GM06990 (cell line): ENCODE measurements at regions not wholly inside any gene's neighbourhood (a gene's known extent, or its start where the extent isn't known, plus 50 kb on each side); places are given as distances from the start of the nearest gene placed in this dataset.

Experiments used
- DNase-seq: peaks from one replicate; pipeline ENCODE4 v3.0.0-alpha.2; 2011; ENCODE audit not compliant: insufficient read length; ENCODE audit errors: extremely low read depth
- H3K27me3 ChIP-seq: replicated peaks from 2 replicates; pipeline ENCODE4 v1.6.0; 2011; ENCODE audit warnings: low read length; ENCODE audit not compliant: control insufficient read depth, insufficient read depth
- H3K36me3 ChIP-seq: 2 replicates; pipeline ENCODE4 v1.5.1; 2011; ENCODE audit warnings: low read length; ENCODE audit not compliant: control insufficient read depth, insufficient read depth
- H3K4me3 ChIP-seq: replicated peaks from 2 replicates; pipeline ENCODE4 v1.5.1; 2011; ENCODE audit warnings: low read depth, mild to moderate bottlenecking, control low read depth, low read length
- TF ChIP-seq, protein P1 (sequence below): IDR thresholded peaks from 2 replicates; pipeline ENCODE4 v1.5.1; 2011; ENCODE audit warnings: low read length, control low read depth, mild to moderate bottlenecking, inconsistent platforms; ENCODE audit not compliant: insufficient read depth, poor library complexity, severe bottlenecking

DNA sequence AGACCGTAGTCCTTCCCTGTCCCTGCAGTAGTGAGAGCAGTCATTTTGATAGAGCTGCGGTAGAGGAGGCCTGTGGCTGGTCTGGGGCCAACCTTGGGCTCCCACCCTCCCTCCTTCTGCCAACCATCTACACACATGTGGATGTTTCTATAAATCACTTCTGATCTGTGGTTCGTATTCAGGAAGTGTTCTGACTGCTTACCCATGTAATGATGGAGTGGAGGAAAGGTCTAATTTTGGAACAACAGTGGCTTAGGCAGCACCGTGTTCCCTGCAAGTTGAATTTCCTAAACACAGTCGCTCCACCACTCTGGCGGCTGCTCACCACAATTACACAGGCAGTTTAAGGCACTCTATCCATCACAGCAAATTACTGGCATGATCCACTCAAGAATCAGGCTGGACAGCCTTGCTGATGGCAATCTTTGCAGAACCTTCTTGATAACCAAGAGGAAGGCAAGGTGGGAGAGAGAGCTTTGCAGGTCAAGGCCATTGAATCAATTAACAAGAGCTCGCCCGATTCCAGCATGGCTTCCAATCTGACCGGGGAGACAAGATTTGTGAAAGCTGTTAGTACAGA, 104.7 kb upstream of the VEPH1 start:
- Histone ChIP-seq H3K27me3 (no peaks in the 10 kb centered on the region), H3K4me3 (no peak overlapping the region), H3K36me3 (no peaks in the 10 kb centered on the region)
- DNase-seq = no peak
- TF ChIP-seq, protein P1, sequence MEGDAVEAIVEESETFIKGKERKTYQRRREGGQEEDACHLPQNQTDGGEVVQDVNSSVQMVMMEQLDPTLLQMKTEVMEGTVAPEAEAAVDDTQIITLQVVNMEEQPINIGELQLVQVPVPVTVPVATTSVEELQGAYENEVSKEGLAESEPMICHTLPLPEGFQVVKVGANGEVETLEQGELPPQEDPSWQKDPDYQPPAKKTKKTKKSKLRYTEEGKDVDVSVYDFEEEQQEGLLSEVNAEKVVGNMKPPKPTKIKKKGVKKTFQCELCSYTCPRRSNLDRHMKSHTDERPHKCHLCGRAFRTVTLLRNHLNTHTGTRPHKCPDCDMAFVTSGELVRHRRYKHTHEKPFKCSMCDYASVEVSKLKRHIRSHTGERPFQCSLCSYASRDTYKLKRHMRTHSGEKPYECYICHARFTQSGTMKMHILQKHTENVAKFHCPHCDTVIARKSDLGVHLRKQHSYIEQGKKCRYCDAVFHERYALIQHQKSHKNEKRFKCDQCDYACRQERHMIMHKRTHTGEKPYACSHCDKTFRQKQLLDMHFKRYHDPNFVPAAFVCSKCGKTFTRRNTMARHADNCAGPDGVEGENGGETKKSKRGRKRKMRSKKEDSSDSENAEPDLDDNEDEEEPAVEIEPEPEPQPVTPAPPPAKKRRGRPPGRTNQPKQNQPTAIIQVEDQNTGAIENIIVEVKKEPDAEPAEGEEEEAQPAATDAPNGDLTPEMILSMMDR = no peak

DNA sequence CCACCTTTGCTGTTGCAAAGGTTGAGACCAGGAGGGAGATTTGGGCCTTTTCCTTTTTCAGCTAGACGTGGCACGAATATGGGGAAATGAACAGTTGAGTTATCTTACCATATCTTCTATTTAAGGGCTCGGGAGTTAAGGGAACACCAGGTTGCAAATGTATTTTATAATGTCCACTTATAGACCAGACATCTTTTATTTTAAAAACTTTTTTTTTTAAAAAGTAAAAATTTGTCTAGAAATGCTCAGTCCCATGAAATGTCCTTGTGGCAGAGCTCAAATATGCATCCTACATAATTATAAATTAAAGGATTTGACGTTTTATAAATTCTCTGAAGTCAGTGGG, 103.6 kb upstream of the VEPH1 start:
- Histone ChIP-seq H3K36me3 (no peaks in the 10 kb centered on the region), H3K27me3 (no peaks in the 10 kb centered on the region), H3K4me3 (no peak overlapping the region)
- no peak for DNase-seq
- TF ChIP-seq, protein P1 = no peak

DNA sequence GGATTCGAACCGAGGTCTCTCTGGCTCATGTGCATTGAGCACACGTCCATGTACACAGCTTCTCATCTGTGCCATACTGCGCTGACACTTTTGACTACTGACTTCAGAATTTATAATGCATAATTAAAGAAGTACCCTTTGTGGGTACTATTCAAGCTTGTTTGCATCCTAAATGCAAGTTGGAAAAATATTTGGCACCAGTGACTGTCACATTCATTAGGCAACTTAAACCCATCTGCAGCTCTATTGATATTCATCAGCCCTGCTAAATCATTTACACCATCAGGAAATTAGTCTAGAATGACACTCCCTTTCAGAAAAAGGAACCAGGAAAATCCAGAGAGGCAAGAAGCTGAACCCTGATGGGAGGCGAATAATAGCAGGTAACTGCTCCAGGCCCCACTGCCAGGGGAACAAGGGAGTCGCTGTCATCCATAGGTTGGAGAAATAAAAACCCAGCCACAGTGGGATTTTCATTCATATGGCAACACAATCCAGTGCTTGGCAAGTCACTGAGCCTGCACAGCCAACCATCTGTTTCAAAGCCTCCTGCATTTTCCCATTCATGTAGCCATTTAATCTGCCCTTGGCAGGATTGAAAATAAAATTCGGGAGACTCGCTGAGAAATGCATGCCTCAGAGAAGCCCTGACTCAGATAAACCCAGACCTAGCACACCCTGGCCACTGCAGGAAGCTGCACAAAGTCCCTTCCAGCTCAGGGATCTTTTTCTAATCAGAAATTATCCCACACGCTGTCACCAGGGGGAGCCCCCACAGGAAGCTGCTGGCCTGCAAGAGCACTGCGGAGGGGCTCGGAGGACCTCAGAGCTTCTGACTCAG, 103.0 kb upstream of the VEPH1 start:
- DNase-seq = no peak
- Histone ChIP-seq H3K4me3 (no peak overlapping the region), H3K36me3 (no peaks in the 10 kb centered on the region), H3K27me3 (no peaks in the 10 kb centered on the region)
- TF ChIP-seq, protein P1 = peak; percentile 90

DNA sequence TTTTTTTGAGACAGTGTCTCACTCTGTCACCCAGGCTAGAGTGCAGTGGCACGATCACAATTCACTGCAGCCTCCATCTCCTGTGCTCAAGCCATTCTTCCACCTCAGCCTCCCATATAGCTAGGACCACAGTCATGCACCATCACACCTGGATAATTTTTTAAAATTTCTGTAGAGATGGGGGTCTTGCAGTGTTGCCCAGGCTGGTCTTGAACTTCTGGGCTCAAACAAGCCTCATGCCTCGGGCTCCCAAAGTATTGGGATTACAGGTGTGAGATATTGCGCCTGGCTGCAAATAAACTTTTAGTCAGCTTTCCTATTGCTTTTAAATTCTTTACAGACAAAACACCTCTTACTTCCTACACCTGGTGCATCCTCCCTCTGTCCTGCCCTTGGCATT, 102.1 kb upstream of the VEPH1 start:
- no peak for DNase-seq
- Histone ChIP-seq H3K4me3 (no peak overlapping the region), H3K27me3 (no peaks in the 10 kb centered on the region), H3K36me3 (no peaks in the 10 kb centered on the region)
- TF ChIP-seq, protein P1 = no peak

DNA sequence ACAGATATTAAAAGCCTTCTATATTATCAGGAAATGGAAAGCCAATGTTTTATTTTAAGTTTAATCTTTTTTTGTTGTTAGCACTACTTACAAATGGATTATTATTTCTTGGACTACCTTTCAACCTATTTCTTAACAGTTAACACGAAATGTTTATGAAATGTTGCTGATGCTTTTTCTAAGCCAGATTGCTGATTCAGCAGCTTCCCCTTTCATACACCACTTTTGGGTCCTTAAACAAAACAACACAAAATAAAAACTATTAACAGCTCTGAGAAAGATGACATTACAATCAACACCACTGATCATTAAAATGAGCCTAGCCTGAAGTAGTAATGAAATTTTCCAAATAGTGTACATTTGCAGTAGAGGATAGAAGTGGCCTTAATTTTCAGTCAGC, 99.2 kb upstream of the VEPH1 start:
- DNase-seq = no peak
- Histone ChIP-seq H3K27me3 (no peaks in the 10 kb centered on the region), H3K36me3 (no peaks in the 10 kb centered on the region), H3K4me3 (no peak overlapping the region)
- TF ChIP-seq, protein P1 = no peak
